ENCODE measurements at regions not wholly inside any gene's neighbourhood (a gene's known extent, or its start where the extent isn't known, plus 50 kb on each side); places are given as distances from the start of the nearest gene placed in this dataset.
"Not testable (repeated sequence)": the region's sequence is repeated elsewhere in the genome, so short reads cannot be mapped to it uniquely, and the experiment has no call there.

- DNase-seq, result no peak
Observed at GRCh38 chr6:130720076-130720715, 107.0 kb upstream of the SMLR1 start.

GRCh38 chr6:130724089-130724488 lies 103.1 kb upstream of the SMLR1 start:
- no peak for DNase-seq

- DNase-seq, result no peak
Observed at GRCh38 chr6:130725551-130725950, 101.7 kb upstream of the SMLR1 start.

GRCh38 chr6:130728064-130728463 lies 99.1 kb upstream of the SMLR1 start:
- DNase-seq, result not testable (repeated sequence)

GRCh38 chr6:130730600-130730999 lies 96.6 kb upstream of the SMLR1 start:
- DNase-seq, result no peak

- DNase-seq, result no peak
Observed at GRCh38 chr6:130734161-130734560, 93.0 kb upstream of the SMLR1 start.

GRCh38 chr6:130740308-130740707 lies 86.9 kb upstream of the SMLR1 start:
- no peak for DNase-seq

GRCh38 chr6:130742131-130742681 lies 85.0 kb upstream of the SMLR1 start:
- no peak for DNase-seq

GRCh38 chr6:130743175-130743574 lies 84.0 kb upstream of the SMLR1 start:
- DNase-seq, result no peak

GRCh38 chr6:130744576-130745366 lies 82.4 kb upstream of the SMLR1 start:
- no peak for DNase-seq

GRCh38 chr6:130748041-130748440 lies 79.2 kb upstream of the SMLR1 start:
- no peak for DNase-seq

- no peak for DNase-seq
Observed at GRCh38 chr6:130749402-130749801, 77.8 kb upstream of the SMLR1 start.

- DNase-seq, result no peak
Observed at GRCh38 chr6:130752267-130752666, 74.9 kb upstream of the SMLR1 start.

- DNase-seq, result no peak
Observed at GRCh38 chr6:130754786-130755367, 72.3 kb upstream of the SMLR1 start.

- no peak for DNase-seq
Observed at GRCh38 chr6:130755368-130756034, 71.7 kb upstream of the SMLR1 start.

GRCh38 chr6:130756824-130757223 lies 70.4 kb upstream of the SMLR1 start:
- no peak for DNase-seq

- DNase-seq, result no peak
Observed at GRCh38 chr6:130758813-130759212, 68.4 kb upstream of the SMLR1 start.

GRCh38 chr6:130760006-130760405 lies 67.2 kb upstream of the SMLR1 start:
- DNase-seq, result no peak

GRCh38 chr6:130761286-130761685 lies 65.9 kb upstream of the SMLR1 start:
- DNase-seq, result no peak

GRCh38 chr6:130765181-130765727 lies 62.0 kb upstream of the SMLR1 start:
- no peak for DNase-seq

GRCh38 chr6:130766239-130767144 lies 60.7 kb upstream of the SMLR1 start:
- DNase-seq, result no peak

GRCh38 chr6:130769861-130770260 lies 57.3 kb upstream of the SMLR1 start:
- no peak for DNase-seq
